Neural progenitor cell (in vitro differentiated cells): ENCODE measurements at regions not wholly inside any gene's neighbourhood (a gene's known extent, or its start where the extent isn't known, plus 50 kb on each side); places are given as distances from the start of the nearest gene placed in this dataset.

ENCODE experiments used
- DNase-seq: peaks from one replicate; pipeline ENCODE4 v3.0.0-alpha.2; 2016; ENCODE audit warnings: low spot score
- H2AFZ ChIP-seq: fragments of 200-600 bp; sonication (generic); replicated peaks from 2 replicates; pipeline ENCODE4 v1.6.1; 2016; ENCODE audit warnings: antibody characterized with exemption
- H3F3A ChIP-seq: fragments of 200-600 bp; sonication (generic); 2 replicates; pipeline ENCODE4 v1.6.1; 2016; ENCODE audit warnings: antibody characterized with exemption, low read depth
- H3K27ac ChIP-seq: fragments of 200-600 bp; sonication (generic); 2 replicates; pipeline ENCODE4 v1.5.1; 2016; ENCODE audit warnings: mild to moderate bottlenecking
- H3K27me3 ChIP-seq: fragments of 200-600 bp; sonication (generic); 2 replicates; pipeline ENCODE4 v1.6.1; 2016; ENCODE audit warnings: mild to moderate bottlenecking, moderate library complexity
- H3K36me3 ChIP-seq: fragments of 200-600 bp; sonication (generic); 2 replicates; pipeline ENCODE4 v1.5.1; 2016
- H3K4me1 ChIP-seq: fragments of 200-600 bp; sonication (generic); 2 replicates; pipeline ENCODE4 v1.6.1; 2016; ENCODE audit warnings: mixed run types
- H3K4me2 ChIP-seq: fragments of 200-600 bp; sonication (generic); 2 replicates; pipeline ENCODE4 v1.6.1; 2016
- H3K4me3 ChIP-seq: fragments of 200-600 bp; sonication (generic); 2 replicates; pipeline ENCODE4 v1.5.1; 2016
- H3K79me2 ChIP-seq: fragments of 200-600 bp; sonication (generic); 2 replicates; pipeline ENCODE4 v1.6.1; 2016; ENCODE audit warnings: low read depth
- H3K9ac ChIP-seq: fragments of 200-600 bp; sonication (generic); 2 replicates; pipeline ENCODE4 v1.6.1; 2016
- H3K9me3 ChIP-seq: fragments of 200-600 bp; sonication (generic); 2 replicates; pipeline ENCODE4 v1.5.1; 2016; ENCODE audit warnings: low read depth
- H4K20me1 ChIP-seq: fragments of 200-600 bp; sonication (generic); 2 replicates; pipeline ENCODE4 v1.6.1; 2016; ENCODE audit warnings: low read depth
- H3K27ac Mint-ChIP-seq: 3 replicates; pipeline ENCODE4 v1.8.0; 2021; ENCODE audit warnings: mixed read lengths
- H3K27me3 Mint-ChIP-seq: 2 replicates; pipeline ENCODE4 v1.8.0; 2022; ENCODE audit warnings: low read depth, mild to moderate bottlenecking, inconsistent platforms, moderate library complexity, mixed read lengths; ENCODE audit not compliant: insufficient read depth
- H3K36me3 Mint-ChIP-seq: 3 replicates; pipeline ENCODE4 v1.8.0; 2021; ENCODE audit warnings: mixed read lengths
- H3K4me1 Mint-ChIP-seq: 3 replicates; pipeline ENCODE4 v1.8.0; 2021; ENCODE audit warnings: mixed read lengths
- H3K4me3 Mint-ChIP-seq: 3 replicates; pipeline ENCODE4 v1.8.0; 2021; ENCODE audit warnings: mild to moderate bottlenecking, moderate library complexity, mixed read lengths
- H3K9me3 Mint-ChIP-seq: 3 replicates; pipeline ENCODE4 v1.8.0; 2020; ENCODE audit warnings: mixed read lengths
- CTCF ChIP-seq: fragments of 200-600 bp; sonication (generic); IDR thresholded peaks from 2 replicates; pipeline ENCODE4 v1.5.1; 2017; ENCODE audit warnings: antibody characterized with exemption, mild to moderate bottlenecking
- EZH2 ChIP-seq: fragments of 200-600 bp; sonication (generic); IDR thresholded peaks from 2 replicates; pipeline ENCODE4 v1.6.1; 2017; ENCODE audit warnings: antibody characterized with exemption, mild to moderate bottlenecking, moderate library complexity
- EZH2phosphoT487 ChIP-seq: fragments of 200-600 bp; sonication (generic); IDR thresholded peaks from 2 replicates; pipeline ENCODE4 v1.6.1; 2017; ENCODE audit warnings: antibody characterized with exemption

GRCh38 chr1:208413006-208413405, 168.8 kb upstream of the PLXNA2 start:
- no peak overlapping the region for H3K27ac Mint-ChIP-seq
- H3K4me3 Mint-ChIP-seq = no peak overlapping the region
- no peaks in the 10 kb centered on the region for H3K9me3 Mint-ChIP-seq
- H3K27me3 ChIP-seq = no peaks in the 10 kb centered on the region
- no peaks in the 10 kb centered on the region for H3K36me3 Mint-ChIP-seq
- no peak overlapping the region for H2AFZ ChIP-seq
- H3K36me3 ChIP-seq = no peaks in the 10 kb centered on the region
- H3K79me2 ChIP-seq = no peaks in the 10 kb centered on the region
- no peak for DNase-seq
- peaks cover 6% of the 10 kb centered on the region for H3K4me1 ChIP-seq
- peaks cover under 1% of the 10 kb centered on the region for H3K27me3 Mint-ChIP-seq
- no peaks in the 10 kb centered on the region for H3K4me1 Mint-ChIP-seq
- no peaks in the 10 kb centered on the region for H4K20me1 ChIP-seq
- no peak overlapping the region for H3K9ac ChIP-seq
- H3F3A ChIP-seq = no peaks in the 10 kb centered on the region
- no peak overlapping the region for H3K4me3 ChIP-seq
- H3K27ac ChIP-seq = no peak overlapping the region
- no peaks in the 10 kb centered on the region for H3K9me3 ChIP-seq
- no peak overlapping the region for H3K4me2 ChIP-seq
- TF ChIP-seq CTCF (no peak), EZH2 (no peak), EZH2phosphoT487 (no peak)

- H3K9me3 ChIP-seq = no peaks in the 10 kb centered on the region
- no peak overlapping the region for H2AFZ ChIP-seq
Observed at GRCh38 chr1:208418667-208419066, 174.5 kb upstream of the PLXNA2 start.

GRCh38 chr1:208419746-208420420, 175.7 kb upstream of the PLXNA2 start:
- Histone ChIP-seq H3K27me3 (no peaks in the 10 kb centered on the region), H3K4me1 (peaks cover 14% of the 10 kb centered on the region), H3K9me3 (no peaks in the 10 kb centered on the region), H3K36me3 (no peaks in the 10 kb centered on the region), H4K20me1 (no peaks in the 10 kb centered on the region), H2AFZ (peak overlapping the region; percentile 31), H3F3A (peaks cover 4% of the 10 kb centered on the region), H3K27ac (no peak overlapping the region), H3K9ac (no peak overlapping the region), H3K79me2 (no peaks in the 10 kb centered on the region), H3K4me2 (no peak overlapping the region), H3K4me3 (no peak overlapping the region)
- no peak for DNase-seq
- H3K27me3 Mint-ChIP-seq = peaks cover 5% of the 10 kb centered on the region
- peaks cover 2% of the 10 kb centered on the region for H3K9me3 Mint-ChIP-seq
- no peaks in the 10 kb centered on the region for H3K4me1 Mint-ChIP-seq
- no peak for TF ChIP-seq EZH2phosphoT487
- TF ChIP-seq CTCF = no peak
- no peak for TF ChIP-seq EZH2
- H3K27ac Mint-ChIP-seq = no peak overlapping the region
- no peak overlapping the region for H3K4me3 Mint-ChIP-seq
- no peaks in the 10 kb centered on the region for H3K36me3 Mint-ChIP-seq

More at GRCh38 chr1:208418667-208419066, 174.5 kb upstream of the PLXNA2 start:
- H3K27ac Mint-ChIP-seq = no peak overlapping the region
- peaks cover 14% of the 10 kb centered on the region for H3K4me1 ChIP-seq
- no peaks in the 10 kb centered on the region for H4K20me1 ChIP-seq
- no peaks in the 10 kb centered on the region for H3K4me1 Mint-ChIP-seq
- DNase-seq = no peak
- H3K27ac ChIP-seq = no peak overlapping the region
- H3K4me3 Mint-ChIP-seq = no peak overlapping the region
- no peak overlapping the region for H3K4me2 ChIP-seq
- H3K36me3 ChIP-seq = no peaks in the 10 kb centered on the region
- no peak overlapping the region for H3K4me3 ChIP-seq
- TF ChIP-seq CTCF (no peak), EZH2phosphoT487 (no peak), EZH2 (no peak)
- no peaks in the 10 kb centered on the region for H3K27me3 ChIP-seq
- no peak overlapping the region for H3K9ac ChIP-seq
- H3K9me3 Mint-ChIP-seq = no peaks in the 10 kb centered on the region
- peaks cover 4% of the 10 kb centered on the region for H3F3A ChIP-seq
- peaks cover 5% of the 10 kb centered on the region for H3K27me3 Mint-ChIP-seq
- H3K36me3 Mint-ChIP-seq = no peaks in the 10 kb centered on the region
- H3K79me2 ChIP-seq = no peaks in the 10 kb centered on the region
